ENCODE measurements at regions not wholly inside any gene's neighbourhood (a gene's known extent, or its start where the extent isn't known, plus 50 kb on each side); places are given as distances from the start of the nearest gene placed in this dataset.

DNA sequence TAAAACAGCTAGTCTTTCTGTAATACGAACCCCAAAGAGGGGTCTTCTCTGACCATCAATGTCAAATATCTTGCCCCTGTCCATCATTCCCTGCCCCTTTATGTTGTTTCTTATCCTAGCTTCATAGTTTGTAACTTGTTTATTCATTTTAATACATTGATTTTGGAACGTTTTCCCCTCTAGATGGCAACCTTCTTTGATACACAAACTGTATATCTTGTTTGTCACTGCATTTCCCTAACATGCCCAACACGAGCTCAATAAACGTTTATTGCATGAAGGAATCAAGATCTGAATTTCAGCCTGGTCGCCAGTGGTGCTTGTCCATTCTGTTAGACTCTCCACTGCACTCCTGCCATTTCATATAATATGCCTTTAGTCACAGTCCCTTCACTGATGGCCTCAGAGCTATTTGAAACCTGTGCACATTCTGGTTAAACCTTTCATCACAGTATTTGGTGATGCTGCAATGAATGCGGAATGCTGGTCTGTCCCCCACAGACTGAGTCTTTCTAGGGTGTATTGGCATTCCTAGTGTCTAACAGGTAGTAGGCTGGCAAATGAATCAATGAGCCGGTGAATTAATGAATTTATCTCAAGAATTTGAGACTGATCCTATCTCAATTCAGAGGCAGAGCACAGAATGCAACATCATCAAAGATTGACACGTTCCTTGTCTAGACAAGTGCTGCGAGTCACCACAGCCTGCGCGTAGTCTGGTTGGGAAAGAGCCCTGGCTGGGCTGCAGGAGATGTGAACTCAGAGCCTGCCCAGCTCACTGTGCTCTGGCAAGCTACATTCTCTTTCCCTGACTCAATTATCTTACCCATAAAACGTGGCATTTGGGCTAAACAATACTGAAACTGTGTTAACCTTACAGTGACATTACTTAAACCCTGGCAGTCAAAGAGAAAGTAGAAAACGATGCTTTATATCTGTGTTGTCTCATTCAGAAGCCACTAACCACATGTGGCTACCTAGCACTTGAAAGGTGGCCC, 55.2 kb upstream of the FRMD4A start:
- no peak for DNase-seq

DNA sequence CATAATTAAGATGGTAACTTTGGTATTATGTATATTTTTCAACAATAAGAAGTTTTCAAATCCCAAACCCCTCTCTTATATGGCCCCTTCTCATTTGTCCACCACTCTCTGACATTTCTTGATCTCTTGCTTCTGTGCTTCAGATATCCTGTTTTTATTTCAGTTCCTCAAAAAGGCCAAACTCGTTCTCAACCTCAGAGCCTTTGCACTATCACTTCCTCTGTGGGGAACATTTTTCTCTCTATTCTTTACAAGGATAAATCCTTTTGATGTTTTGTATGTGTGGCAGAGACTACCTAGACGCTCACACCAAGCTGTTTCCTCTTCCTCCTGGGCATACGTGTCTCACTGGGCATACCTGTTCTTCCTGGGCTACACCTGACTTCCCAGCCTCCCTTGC, 54.2 kb upstream of the FRMD4A start:
- no peak for DNase-seq

DNA sequence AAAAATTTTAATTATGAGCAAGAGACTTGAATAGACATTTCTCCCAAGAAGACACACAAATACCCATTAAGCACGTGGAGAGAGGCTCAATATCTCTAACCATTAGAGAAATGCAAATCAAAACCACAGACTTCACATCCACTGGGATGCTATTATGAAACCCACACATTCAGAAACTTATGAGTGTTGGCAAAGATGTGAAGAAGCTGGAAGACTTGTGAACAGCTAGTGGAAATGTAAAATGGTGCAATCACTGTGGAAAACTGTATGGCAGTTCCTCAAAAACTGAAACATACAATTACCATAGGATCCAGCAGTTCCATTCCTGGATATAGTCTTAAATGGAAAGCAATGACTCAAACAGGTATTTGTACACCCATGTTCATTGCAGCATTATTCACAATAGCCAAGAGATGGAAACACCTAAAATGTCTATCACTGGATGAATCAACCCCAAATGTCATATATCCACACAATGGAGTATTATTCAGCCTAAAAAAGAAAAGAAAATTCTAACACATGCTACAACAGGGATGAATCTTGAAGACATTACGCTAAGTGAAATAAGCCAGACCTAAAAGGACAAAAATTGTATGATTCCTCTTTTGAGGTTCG, 53.5 kb upstream of the FRMD4A start:
- no peak for DNase-seq

DNA sequence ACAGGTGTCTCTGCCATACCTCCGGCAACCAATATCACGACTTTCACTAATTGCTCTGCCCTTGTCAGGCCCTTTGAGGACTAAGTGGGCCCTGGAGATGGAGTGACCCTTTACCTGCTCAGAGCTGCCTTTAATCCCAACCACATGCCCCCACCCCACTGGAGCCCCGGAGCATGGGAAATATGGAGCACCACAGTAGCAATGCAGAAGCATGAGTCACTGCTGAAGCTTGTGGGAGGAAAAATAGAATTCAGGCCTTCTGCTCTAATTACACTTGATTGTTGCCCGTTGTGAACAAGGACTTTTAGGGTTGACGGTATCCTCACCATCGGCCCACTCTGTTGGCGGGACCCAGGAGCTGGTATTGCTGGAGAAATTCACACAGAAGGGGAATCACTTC, 52.5 kb upstream of the FRMD4A start:
- no peak for DNase-seq

DNA sequence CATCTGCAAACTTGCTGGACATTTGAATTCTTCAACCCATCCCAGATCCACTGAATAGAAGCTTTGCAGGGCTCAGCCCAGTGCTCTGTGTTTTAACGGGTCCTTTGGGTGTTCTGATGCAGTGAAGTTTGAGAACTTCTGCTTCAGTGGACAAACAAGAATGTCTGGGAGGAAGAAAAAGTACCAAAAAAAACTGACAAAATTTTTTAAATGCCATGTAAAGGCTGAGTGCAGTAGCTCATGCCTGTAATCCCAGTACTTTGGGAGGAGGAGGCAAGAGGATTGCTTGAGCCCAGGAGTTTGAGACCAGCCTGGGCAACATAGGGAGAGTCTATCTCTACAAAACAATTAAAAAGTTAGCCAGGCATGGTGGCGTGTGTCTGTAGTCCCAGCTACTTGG, 51.8 kb upstream of the FRMD4A start:
- DNase-seq: no peak

DNA sequence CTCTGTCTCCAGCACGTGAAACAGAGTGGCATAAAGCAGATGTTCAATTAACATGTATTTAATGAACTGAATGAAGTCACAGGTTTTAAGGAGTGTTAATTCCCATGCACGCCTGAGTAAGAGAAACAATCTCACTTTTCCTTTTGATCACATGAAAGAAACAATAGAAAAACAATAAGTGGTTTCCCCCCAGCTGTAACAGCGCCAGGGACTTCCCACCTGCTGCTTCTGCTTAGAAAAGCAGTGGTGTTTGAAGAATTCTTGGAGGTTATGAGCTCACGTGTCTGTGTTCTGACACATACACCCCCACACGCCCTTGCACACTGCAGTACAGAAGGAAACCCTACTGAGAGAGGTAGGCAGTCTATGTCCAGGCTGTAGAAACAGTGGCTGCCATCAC, 51.3 kb upstream of the FRMD4A start:
- DNase-seq: no peak

DNA sequence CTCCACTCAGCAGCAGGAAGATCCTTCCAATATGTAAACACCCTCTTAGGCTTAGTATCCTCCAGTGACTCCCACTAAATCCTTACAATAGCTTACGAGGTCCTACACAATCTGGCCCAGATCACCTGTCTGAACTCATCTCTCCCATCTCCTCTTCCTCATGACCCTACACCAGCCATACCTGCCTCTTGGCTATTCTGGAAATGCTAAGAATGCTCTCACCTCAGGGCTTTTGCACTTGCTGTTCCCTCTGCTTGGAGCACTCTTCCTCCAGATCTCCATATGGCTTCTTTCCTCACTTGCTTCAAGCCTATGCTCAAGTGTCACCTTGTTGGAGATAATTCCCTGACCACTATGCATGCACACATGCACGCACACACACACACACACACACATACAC, 50.8 kb upstream of the FRMD4A start:
- DNase-seq: no peak

DNA sequence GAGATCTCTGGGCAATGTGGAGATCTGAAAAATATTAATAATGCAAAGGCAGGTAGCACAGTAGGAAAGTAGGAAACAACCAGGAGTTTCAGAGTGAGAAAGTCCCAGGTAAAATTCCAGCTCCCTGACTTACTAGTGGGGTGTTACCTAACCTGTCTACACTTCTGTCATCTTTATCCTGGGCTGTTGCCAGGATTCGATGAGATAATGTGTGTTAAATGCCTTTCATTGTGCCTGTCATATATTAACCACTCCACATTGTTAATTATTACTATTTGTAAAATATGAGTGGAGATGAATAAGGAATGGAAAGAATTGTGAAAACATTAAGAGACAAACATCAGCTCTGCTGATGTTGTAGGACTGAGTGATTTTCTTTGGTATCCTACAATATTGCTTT, 50.0 kb upstream of the FRMD4A start:
- DNase-seq: no peak

Measured in DMS53 (cell line).